Hematopoietic multipotent progenitor cell (in vitro differentiated cells): ENCODE measurements at regions not wholly inside any gene's neighbourhood (a gene's known extent, or its start where the extent isn't known, plus 50 kb on each side); places are given as distances from the start of the nearest gene placed in this dataset.

ENCODE experiments used
- DNase-seq, 3 donors: peaks; one replicate each; pipeline ENCODE4 v3.0.0-alpha.2; 2011 to 2015; ENCODE audit warnings: low read depth in 2 of 3, low spot score in 2 of 3

GRCh38 chr12:33323823-33324222 lies 115.8 kb downstream of the SYT10 start:
- DNase-seq = no peak

GRCh38 chr12:33322519-33322918 lies 117.1 kb downstream of the SYT10 start:
- DNase-seq = no peak

- DNase-seq = no peak
Observed at GRCh38 chr12:33317746-33318145, 121.9 kb downstream of the SYT10 start.

GRCh38 chr12:33314223-33314622 lies 125.4 kb downstream of the SYT10 start:
- no peak for DNase-seq

- DNase-seq = no peak
Observed at GRCh38 chr12:33313476-33313875, 126.1 kb downstream of the SYT10 start.

GRCh38 chr12:33310471-33310870 lies 129.1 kb downstream of the SYT10 start:
- DNase-seq = no peak

- no peak for DNase-seq
Observed at GRCh38 chr12:33304176-33304575, 135.4 kb downstream of the SYT10 start.

GRCh38 chr12:33296529-33296928 lies 143.1 kb downstream of the SYT10 start:
- DNase-seq = no peak

- no peak for DNase-seq
Observed at GRCh38 chr12:33290703-33291102, 148.9 kb downstream of the SYT10 start.

GRCh38 chr12:33283054-33283453 lies 156.6 kb downstream of the SYT10 start:
- no peak for DNase-seq

- DNase-seq = no peak
Observed at GRCh38 chr12:33277376-33277775, 162.2 kb downstream of the SYT10 start.

- no peak for DNase-seq
Observed at GRCh38 chr12:33267641-33268040, 172.0 kb downstream of the SYT10 start.

- no peak for DNase-seq
Observed at GRCh38 chr12:33265900-33266299, 173.7 kb downstream of the SYT10 start.

- no peak for DNase-seq
Observed at GRCh38 chr12:33265033-33265731, 174.4 kb downstream of the SYT10 start.

- DNase-seq = no peak
Observed at GRCh38 chr12:33253178-33253577, 186.4 kb downstream of the SYT10 start.

- no peak for DNase-seq
Observed at GRCh38 chr12:33251548-33251947, 188.1 kb downstream of the SYT10 start.

- DNase-seq = no peak
Observed at GRCh38 chr12:33248364-33248763, 191.3 kb downstream of the SYT10 start.

GRCh38 chr12:33247625-33248024 lies 192.0 kb downstream of the SYT10 start:
- DNase-seq = no peak

GRCh38 chr12:33245434-33245833 lies 194.2 kb downstream of the SYT10 start:
- no peak for DNase-seq

GRCh38 chr12:33226671-33227070 lies 212.9 kb downstream of the SYT10 start:
- no peak for DNase-seq

- DNase-seq = no peak
Observed at GRCh38 chr12:33223956-33224355, 215.7 kb downstream of the SYT10 start.

- no peak for DNase-seq
Observed at GRCh38 chr12:33222357-33222756, 217.3 kb downstream of the SYT10 start.

- no peak for DNase-seq
Observed at GRCh38 chr12:33205981-33206380, 233.6 kb downstream of the SYT10 start.
